OCI-LY7 (cell line): ENCODE measurements at regions not wholly inside any gene's neighbourhood (a gene's known extent, or its start where the extent isn't known, plus 50 kb on each side); places are given as distances from the start of the nearest gene placed in this dataset.

Experiments used
- BruUV-seq: library from RNA; stranded (reverse); fragments of 400-500 nt; replicated peaks from 2 replicates; lab custom pipeline; 2021; lab: Mats Ljungman, UMichigan
- CTCF ChIA-PET: fragments of 300-600 bp; sonication (Branson Sonifier 250); formaldehyde crosslinking; loops from one replicate; lab custom pipeline; 2022; ENCODE audit warnings: antibody characterized with exemption; ENCODE audit not compliant: unreplicated experiment; lab: Charles Lee
- POLR2A ChIA-PET: fragments of 300-600 bp; sonication (Branson Sonifier 250); formaldehyde crosslinking; loops from one replicate; lab custom pipeline; 2022; ENCODE audit warnings: antibody characterized with exemption; lab: Charles Lee
- DNase-seq: peaks from one replicate; pipeline ENCODE4 v3.0.0-alpha.2; 2015; ENCODE audit warnings: low spot score
- H2AFZ ChIP-seq: fragments of 200-600 bp; sonication (generic), shearing (Covaris generic); 2 replicates; pipeline ENCODE4 v1.6.1; 2014; ENCODE audit warnings: mild to moderate bottlenecking, antibody characterized with exemption, low read length, moderate library complexity
- H3K27ac ChIP-seq: fragments of 200-600 bp; sonication (generic); 2 replicates; pipeline ENCODE4 v1.5.1; 2014; ENCODE audit warnings: mixed run types, low read depth, mild to moderate bottlenecking, moderate library complexity, low read length, inconsistent platforms; ENCODE audit not compliant: poor library complexity, severe bottlenecking
- H3K36me3 ChIP-seq: fragments of 200-600 bp; sonication (generic); 2 replicates; pipeline ENCODE4 v1.6.1; 2014; ENCODE audit warnings: mild to moderate bottlenecking, antibody characterized with exemption, low read length, moderate library complexity, mixed read lengths; ENCODE audit not compliant: insufficient read depth
- H3K4me1 ChIP-seq: fragments of 200-600 bp; sonication (generic); 2 replicates; pipeline ENCODE4 v1.5.1; 2014; ENCODE audit warnings: mild to moderate bottlenecking, low read length; ENCODE audit not compliant: insufficient read depth, poor library complexity, severe bottlenecking
- H3K4me2 ChIP-seq: fragments of 200-600 bp; sonication (generic); 2 replicates; pipeline ENCODE4 v1.6.1; 2014; ENCODE audit warnings: mild to moderate bottlenecking, low read length
- H3K4me3 ChIP-seq: fragments of 200-600 bp; sonication (generic); 2 replicates; pipeline ENCODE4 v1.5.1; 2014; ENCODE audit warnings: mild to moderate bottlenecking, low read depth, low read length; ENCODE audit not compliant: poor library complexity, severe bottlenecking
- H3K79me2 ChIP-seq: fragments of 200-600 bp; sonication (generic); 2 replicates; pipeline ENCODE4 v1.6.1; 2016; ENCODE audit warnings: low read depth, mild to moderate bottlenecking, low read length, moderate library complexity, mixed read lengths; ENCODE audit not compliant: insufficient read depth
- H3K9me2 ChIP-seq: fragments of 200-600 bp; sonication (generic); 2 replicates; pipeline ENCODE4 v1.6.1; 2016; ENCODE audit warnings: mild to moderate bottlenecking, low read length, mixed read lengths; ENCODE audit not compliant: insufficient read depth
- H3K9me3 ChIP-seq: fragments of 200-600 bp; sonication (generic); 2 replicates; pipeline ENCODE4 v1.6.1; 2014; ENCODE audit warnings: mild to moderate bottlenecking, mixed run types, low read length, mixed read lengths
- H4K20me1 ChIP-seq: fragments of 200-600 bp; sonication (generic); 2 replicates; pipeline ENCODE4 v1.6.1; 2014; ENCODE audit warnings: mild to moderate bottlenecking, antibody characterized with exemption, low read length, moderate library complexity, mixed read lengths; ENCODE audit not compliant: insufficient read depth
- CTCF ChIP-seq: fragments of 200-600 bp; sonication (generic); conservative IDR thresholded peaks from 2 replicates; pipeline ENCODE4 v1.5.1; 2014; ENCODE audit warnings: mild to moderate bottlenecking, antibody characterized with exemption, low read length, moderate library complexity, mixed read lengths
- EZH2phosphoT487 ChIP-seq: fragments of 200-600 bp; sonication (generic); IDR thresholded peaks from 2 replicates; pipeline ENCODE4 v1.6.1; 2018; ENCODE audit warnings: low read depth, borderline replicate concordance, mild to moderate bottlenecking, mixed run types, antibody characterized with exemption, low read length, moderate library complexity, mixed read lengths
- intact Hi-C: fragments of 100-400 bp; cut with micrococcal nuclease; formaldehyde crosslinking; loops from one replicate; pipeline ENCODE4 v1.10.0; 2022; ENCODE audit not compliant: unreplicated experiment

GRCh38 chr5:152568016-152568415 lies 162.9 kb upstream of the NMUR2 start:
- no peak overlapping the region for H2AFZ ChIP-seq
- no peaks in the 10 kb centered on the region for H3K79me2 ChIP-seq
- no peak for DNase-seq
- H4K20me1 ChIP-seq = no peaks in the 10 kb centered on the region
- no peak overlapping the region for H3K4me2 ChIP-seq
- no peak overlapping the region for H3K27ac ChIP-seq
- CTCF ChIA-PET = no interaction called here
- POLR2A ChIA-PET = no interaction called here
- no peak for TF ChIP-seq EZH2phosphoT487
- TF ChIP-seq CTCF = no peak
- no peaks in the 10 kb centered on the region for H3K4me1 ChIP-seq
- H3K4me3 ChIP-seq = no peak overlapping the region
- intact Hi-C loops = loop anchor here (10.0 kb wide), 1 partner anchor 587 kb away; no protein-coding TSS in a partner anchor
- no TSS peak for BruUV-seq
- no peaks in the 10 kb centered on the region for H3K9me3 ChIP-seq
- no peaks in the 10 kb centered on the region for H3K9me2 ChIP-seq
- H3K36me3 ChIP-seq = no peaks in the 10 kb centered on the region

GRCh38 chr5:152572812-152573211 lies 167.7 kb upstream of the NMUR2 start:
- POLR2A ChIA-PET = no interaction called here
- Histone ChIP-seq H3K4me2 (no peak overlapping the region), H3K9me2 (no peaks in the 10 kb centered on the region), H3K79me2 (no peaks in the 10 kb centered on the region), H4K20me1 (no peaks in the 10 kb centered on the region), H3K36me3 (no peaks in the 10 kb centered on the region), H3K9me3 (no peaks in the 10 kb centered on the region), H3K27ac (no peak overlapping the region), H2AFZ (no peak overlapping the region), H3K4me3 (no peak overlapping the region), H3K4me1 (no peaks in the 10 kb centered on the region)
- intact Hi-C loops = no loop called here
- BruUV-seq = no TSS peak
- TF ChIP-seq CTCF = no peak
- TF ChIP-seq EZH2phosphoT487 = no peak
- CTCF ChIA-PET = no interaction called here
- DNase-seq = no peak

GRCh38 chr5:152584103-152584502 lies 179.0 kb upstream of the NMUR2 start:
- Histone ChIP-seq H3K4me3 (no peak overlapping the region), H3K9me2 (no peaks in the 10 kb centered on the region), H2AFZ (no peak overlapping the region), H3K36me3 (no peaks in the 10 kb centered on the region), H3K4me1 (no peaks in the 10 kb centered on the region), H3K79me2 (no peaks in the 10 kb centered on the region), H3K4me2 (no peak overlapping the region), H3K9me3 (no peaks in the 10 kb centered on the region), H4K20me1 (no peaks in the 10 kb centered on the region), H3K27ac (no peak overlapping the region)
- POLR2A ChIA-PET = no interaction called here
- BruUV-seq = no TSS peak
- no peak for DNase-seq
- intact Hi-C loops = no loop called here
- no peak for TF ChIP-seq EZH2phosphoT487
- TF ChIP-seq CTCF = no peak
- CTCF ChIA-PET = no interaction called here
